Lower leg skin (tissue), 4 donors: ENCODE measurements at regions not wholly inside any gene's neighbourhood (a gene's known extent, or its start where the extent isn't known, plus 50 kb on each side); places are given as distances from the start of the nearest gene placed in this dataset.
"Not testable (repeated sequence)": the region's sequence is repeated elsewhere in the genome, so short reads cannot be mapped to it uniquely, and the experiment has no call there.

Experiments
- DNase-seq, 2 donors: peaks; one replicate each; pipeline ENCODE4 v3.0.0-alpha.2; 2019; ENCODE audit warnings: low spot score in 2 of 2
- H3K4me3 ChIP-seq: fragments of 200-600 bp; sonication (generic); 2 replicates; pipeline ENCODE4 v1.5.1; 2017; ENCODE audit warnings: mild to moderate bottlenecking, low read depth; ENCODE audit not compliant: poor library complexity, severe bottlenecking
- CTCF ChIP-seq, 3 donors: fragments of 450-650 bp; IDR thresholded peaks; one replicate each; pipeline ENCODE4 v1.5.1; 2016; ENCODE audit warnings: antibody characterized with exemption in 3 of 3, mild to moderate bottlenecking in 3 of 3, moderate library complexity in 2 of 3
- POLR2A ChIP-seq, 2 donors: fragments of 450-650 bp; IDR thresholded peaks; one replicate each; pipeline ENCODE4 v1.6.1; 2016 to 2017; ENCODE audit warnings: antibody characterized with exemption in 2 of 2, mild to moderate bottlenecking in 1 of 2, moderate library complexity in 1 of 2
- WGBS, 2 donors: methylation state at CpG; one replicate each; pipeline ENCODE4 v1.1.5; 2018; 5-methylcytosine and 5-hydroxymethylcytosine counted together
- intact Hi-C: fragments of 100-400 bp; cut with DNase I; formaldehyde crosslinking; loops from one replicate; pipeline ENCODE4 v1.15.0; 2023; ENCODE audit warnings: low total_unique reads

- H3K4me3 ChIP-seq = no peak overlapping the region
- WGBS, 2 donors = 72 to 78% methylated on average over 3 of the region's 3 CpGs
- intact Hi-C loops = no loop called here
- no peak for DNase-seq
- TF ChIP-seq CTCF (IDR thresholded peaks at IDR 0.05) (no peak), POLR2A (IDR thresholded peaks at IDR 0.05) (no peak)
Observed at GRCh38 chr9:38249049-38249448, 143.5 kb upstream of the ALDH1B1 start.

- intact Hi-C loops = no loop called here
- WGBS, 2 donors = 90 to 91% methylated on average over 7 of the region's 7 CpGs
- DNase-seq = peak in 1 of 2 donors; percentile 60
- no peak overlapping the region for H3K4me3 ChIP-seq
- TF ChIP-seq CTCF (IDR thresholded peaks at IDR 0.05) (no peak), POLR2A (IDR thresholded peaks at IDR 0.05) (no peak)
Observed at GRCh38 chr9:38246833-38247232, 145.7 kb upstream of the ALDH1B1 start.

- no peak for DNase-seq
- intact Hi-C loops = no loop called here
- no peak overlapping the region for H3K4me3 ChIP-seq
- TF ChIP-seq CTCF (IDR thresholded peaks at IDR 0.05) = no peak
- no peak for TF ChIP-seq POLR2A (IDR thresholded peaks at IDR 0.05)
- WGBS, 2 donors = 63 to 82% methylated on average over 1 of the region's 1 CpG
Observed at GRCh38 chr9:38244971-38245370, 147.5 kb upstream of the ALDH1B1 start.

- 69 to 75% methylated on average over 4 of the region's 4 CpGs for WGBS, 2 donors
- H3K4me3 ChIP-seq = no peak overlapping the region
- DNase-seq = peak in 1 of 2 donors; percentile 21
- no peak for TF ChIP-seq POLR2A (IDR thresholded peaks at IDR 0.05)
- no peak for TF ChIP-seq CTCF (IDR thresholded peaks at IDR 0.05)
- intact Hi-C loops = no loop called here
Observed at GRCh38 chr9:38243993-38244392, 148.5 kb upstream of the ALDH1B1 start.

GRCh38 chr9:38242151-38242550, 150.4 kb upstream of the ALDH1B1 start:
- WGBS, 2 donors = no CpG with 5 or more reads among the region's 30 CpGs
- H3K4me3 ChIP-seq, DNase-seq, intact Hi-C loops: not testable (repeated sequence)

GRCh38 chr9:38240051-38240450, 152.5 kb upstream of the ALDH1B1 start:
- intact Hi-C loops = no loop called here
- DNase-seq = no peak
- H3K4me3 ChIP-seq = no peak overlapping the region
- no peak for TF ChIP-seq CTCF (IDR thresholded peaks at IDR 0.05)
- no peak for TF ChIP-seq POLR2A (IDR thresholded peaks at IDR 0.05)
- 87 to 92% methylated on average over 2 of the region's 2 CpGs for WGBS, 2 donors
